Loucy (cell line): ENCODE measurements at regions not wholly inside any gene's neighbourhood (a gene's known extent, or its start where the extent isn't known, plus 50 kb on each side); places are given as distances from the start of the nearest gene placed in this dataset.

Source experiments
- CTCF ChIP-seq: fragments of 200-600 bp; sonication (generic); conservative IDR thresholded peaks from 2 replicates; pipeline ENCODE4 v1.5.1; 2014; ENCODE audit warnings: mild to moderate bottlenecking, antibody characterized with exemption, low read length
- EZH2phosphoT487 ChIP-seq: fragments of 200-600 bp; IDR thresholded peaks from 2 replicates; pipeline ENCODE4 v1.6.1; 2018; ENCODE audit warnings: antibody characterized with exemption, mild to moderate bottlenecking, moderate library complexity, borderline replicate concordance

- no peak for TF ChIP-seq CTCF
- no peak for TF ChIP-seq EZH2phosphoT487
Observed at GRCh38 chr1:234977875-234978396, 150.7 kb downstream of the TOMM20 start.
